Panc1 (cell line): ENCODE measurements at regions not wholly inside any gene's neighbourhood (a gene's known extent, or its start where the extent isn't known, plus 50 kb on each side); places are given as distances from the start of the nearest gene placed in this dataset.

Experiments
- ATAC-seq: fragments of 200-7000 bp; cut with Tn5 transposase; 2 replicates; pipeline ENCODE4 v1.9.1; 2020; ENCODE audit warnings: mild to moderate bottlenecking, moderate library complexity
- BruUV-seq: library from RNA; stranded (reverse); fragments of 400-500 nt; replicated peaks from 2 replicates; lab custom pipeline; 2021; lab: Mats Ljungman, UMichigan
- CTCF ChIA-PET: fragments of 300-600 bp; sonication (Branson Sonifier 250); formaldehyde crosslinking; loops from one replicate; lab custom pipeline; 2022; ENCODE audit warnings: antibody characterized with exemption; lab: Charles Lee
- POLR2A ChIA-PET: fragments of 300-600 bp; sonication (Branson Sonifier 250); formaldehyde crosslinking; loops from one replicate; lab custom pipeline; 2022; ENCODE audit warnings: antibody characterized with exemption; lab: Charles Lee
- DNase-seq: peaks from one replicate; pipeline ENCODE4 v3.0.0-alpha.2; 2010; ENCODE audit warnings: low read depth, low spot score
- H3K27ac ChIP-seq: 2 replicates; pipeline ENCODE4 v1.5.1; 2011; ENCODE audit warnings: mild to moderate bottlenecking, low read length, inconsistent platforms
- H3K27me3 ChIP-seq: fragments of 200-500 bp; sonication (Bioruptor generic); 2 replicates; pipeline ENCODE4 v1.6.0; 2014; ENCODE audit warnings: low read length, inconsistent platforms; ENCODE audit not compliant: control insufficient read depth, insufficient read depth
- H3K36me3 ChIP-seq: fragments of 200-500 bp; sonication (Bioruptor generic); 2 replicates; pipeline ENCODE4 v1.5.1; 2014; ENCODE audit warnings: inconsistent platforms, mild to moderate bottlenecking, low read length, moderate library complexity; ENCODE audit not compliant: control insufficient read depth, insufficient read depth
- H3K4me1 ChIP-seq: 2 replicates; pipeline ENCODE4 v1.5.1; 2011; ENCODE audit warnings: inconsistent platforms, mild to moderate bottlenecking, low read length, moderate library complexity; ENCODE audit not compliant: control insufficient read depth, insufficient read depth
- H3K4me3 ChIP-seq, 2 experiments: 2 replicates each; pipeline ENCODE4 v1.5.1; 2011 to 2012; ENCODE audit warnings: low read depth in 2 of 2, low read length in 2 of 2, mild to moderate bottlenecking in 2 of 2, inconsistent platforms in 1 of 2, moderate library complexity in 1 of 2
- H3K9me3 ChIP-seq: fragments of 200-500 bp; sonication (Bioruptor generic); 2 replicates; pipeline ENCODE4 v1.5.1; 2014; ENCODE audit warnings: low read depth, mild to moderate bottlenecking, inconsistent platforms, low read length, moderate library complexity; ENCODE audit not compliant: control insufficient read depth, insufficient read depth
- POLR2AphosphoS5 ChIP-seq: IDR thresholded peaks from 2 replicates; pipeline ENCODE4 v1.6.1; 2012; ENCODE audit warnings: mild to moderate bottlenecking, low read depth, low read length, moderate library complexity
- SIN3A ChIP-seq: IDR thresholded peaks from 2 replicates; pipeline ENCODE4 v1.6.1; 2012; ENCODE audit warnings: low read depth, mild to moderate bottlenecking, low read length, moderate library complexity, borderline replicate concordance; ENCODE audit not compliant: insufficient read depth
- TCF7L2 ChIP-seq: IDR thresholded peaks from 2 replicates; pipeline ENCODE4 v1.6.1; 2011; ENCODE audit warnings: mild to moderate bottlenecking, low read depth, low read length, inconsistent platforms
- in situ Hi-C: cut with HindIII; loops from 2 replicates; pipeline ENCODE4 v1.10.0; 2016; ENCODE audit warnings: low sequenced_read_pairs, low pct_unique_long_range_greater_than_20kb
- intact Hi-C: fragments of 100-400 bp; cut with micrococcal nuclease; formaldehyde crosslinking; loops from one replicate; pipeline ENCODE4 v1.10.0; 2022; ENCODE audit not compliant: unreplicated experiment
- TF ChIP-seq, protein P1 (sequence below), 2 experiments: IDR thresholded peaks; 2 replicates each; pipeline ENCODE4 v1.6.1; 2011 to 2012; ENCODE audit warnings: low read depth in 2 of 2, control low read depth in 1 of 2, low read length in 1 of 2, mild to moderate bottlenecking in 1 of 2, moderate library complexity in 1 of 2; ENCODE audit not compliant: insufficient read depth in 1 of 2
- TF ChIP-seq, protein P2 (sequence below): fragments of 450-650 bp; IDR thresholded peaks from 2 replicates; pipeline ENCODE4 v1.5.1; 2017; ENCODE audit warnings: mild to moderate bottlenecking

DNA sequence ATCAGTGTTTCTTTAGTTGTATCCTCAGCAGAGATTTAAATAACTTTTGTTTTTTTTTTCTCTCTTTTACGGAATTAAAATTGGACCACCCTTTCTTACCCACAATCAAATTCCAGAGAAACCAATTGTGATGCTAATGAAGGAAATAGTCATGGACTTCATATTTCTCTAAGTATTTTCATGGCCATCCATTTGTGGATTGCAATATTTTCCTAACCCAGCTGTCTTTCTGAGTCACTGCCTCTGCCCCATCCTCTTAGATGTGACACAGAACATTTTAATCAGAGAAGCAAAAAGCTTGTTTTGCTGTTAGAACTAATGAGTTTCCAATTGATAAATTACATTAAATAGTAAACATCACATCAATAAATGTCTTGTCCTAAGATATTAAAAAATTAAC lies 405.5 kb upstream of the ADGRB3 start:
- POLR2A ChIA-PET, result no interaction called here
- CTCF ChIA-PET, result no interaction called here
- TF ChIP-seq TCF7L2 (no peak), SIN3A (no peak), POLR2AphosphoS5 (no peak)
- TF ChIP-seq, protein P1, sequence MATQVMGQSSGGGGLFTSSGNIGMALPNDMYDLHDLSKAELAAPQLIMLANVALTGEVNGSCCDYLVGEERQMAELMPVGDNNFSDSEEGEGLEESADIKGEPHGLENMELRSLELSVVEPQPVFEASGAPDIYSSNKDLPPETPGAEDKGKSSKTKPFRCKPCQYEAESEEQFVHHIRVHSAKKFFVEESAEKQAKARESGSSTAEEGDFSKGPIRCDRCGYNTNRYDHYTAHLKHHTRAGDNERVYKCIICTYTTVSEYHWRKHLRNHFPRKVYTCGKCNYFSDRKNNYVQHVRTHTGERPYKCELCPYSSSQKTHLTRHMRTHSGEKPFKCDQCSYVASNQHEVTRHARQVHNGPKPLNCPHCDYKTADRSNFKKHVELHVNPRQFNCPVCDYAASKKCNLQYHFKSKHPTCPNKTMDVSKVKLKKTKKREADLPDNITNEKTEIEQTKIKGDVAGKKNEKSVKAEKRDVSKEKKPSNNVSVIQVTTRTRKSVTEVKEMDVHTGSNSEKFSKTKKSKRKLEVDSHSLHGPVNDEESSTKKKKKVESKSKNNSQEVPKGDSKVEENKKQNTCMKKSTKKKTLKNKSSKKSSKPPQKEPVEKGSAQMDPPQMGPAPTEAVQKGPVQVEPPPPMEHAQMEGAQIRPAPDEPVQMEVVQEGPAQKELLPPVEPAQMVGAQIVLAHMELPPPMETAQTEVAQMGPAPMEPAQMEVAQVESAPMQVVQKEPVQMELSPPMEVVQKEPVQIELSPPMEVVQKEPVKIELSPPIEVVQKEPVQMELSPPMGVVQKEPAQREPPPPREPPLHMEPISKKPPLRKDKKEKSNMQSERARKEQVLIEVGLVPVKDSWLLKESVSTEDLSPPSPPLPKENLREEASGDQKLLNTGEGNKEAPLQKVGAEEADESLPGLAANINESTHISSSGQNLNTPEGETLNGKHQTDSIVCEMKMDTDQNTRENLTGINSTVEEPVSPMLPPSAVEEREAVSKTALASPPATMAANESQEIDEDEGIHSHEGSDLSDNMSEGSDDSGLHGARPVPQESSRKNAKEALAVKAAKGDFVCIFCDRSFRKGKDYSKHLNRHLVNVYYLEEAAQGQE (IDR thresholded peaks at IDR 0.05; ENCODE audit: insufficient read depth in 1 of 2, low read depth in 2 of 2, low read length in 1 of 2), result no peak
- TF ChIP-seq, protein P2, sequence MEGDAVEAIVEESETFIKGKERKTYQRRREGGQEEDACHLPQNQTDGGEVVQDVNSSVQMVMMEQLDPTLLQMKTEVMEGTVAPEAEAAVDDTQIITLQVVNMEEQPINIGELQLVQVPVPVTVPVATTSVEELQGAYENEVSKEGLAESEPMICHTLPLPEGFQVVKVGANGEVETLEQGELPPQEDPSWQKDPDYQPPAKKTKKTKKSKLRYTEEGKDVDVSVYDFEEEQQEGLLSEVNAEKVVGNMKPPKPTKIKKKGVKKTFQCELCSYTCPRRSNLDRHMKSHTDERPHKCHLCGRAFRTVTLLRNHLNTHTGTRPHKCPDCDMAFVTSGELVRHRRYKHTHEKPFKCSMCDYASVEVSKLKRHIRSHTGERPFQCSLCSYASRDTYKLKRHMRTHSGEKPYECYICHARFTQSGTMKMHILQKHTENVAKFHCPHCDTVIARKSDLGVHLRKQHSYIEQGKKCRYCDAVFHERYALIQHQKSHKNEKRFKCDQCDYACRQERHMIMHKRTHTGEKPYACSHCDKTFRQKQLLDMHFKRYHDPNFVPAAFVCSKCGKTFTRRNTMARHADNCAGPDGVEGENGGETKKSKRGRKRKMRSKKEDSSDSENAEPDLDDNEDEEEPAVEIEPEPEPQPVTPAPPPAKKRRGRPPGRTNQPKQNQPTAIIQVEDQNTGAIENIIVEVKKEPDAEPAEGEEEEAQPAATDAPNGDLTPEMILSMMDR, result no peak
- H3K36me3 ChIP-seq, result no peaks in the 10 kb centered on the region
- no peaks in the 10 kb centered on the region for H3K4me1 ChIP-seq
- ATAC-seq (no peak), DNase-seq (no peak)
- H3K27ac ChIP-seq, result no peak overlapping the region
- in situ Hi-C loops, result no loop called here
- no TSS peak for BruUV-seq
- no peaks in the 10 kb centered on the region for H3K9me3 ChIP-seq
- intact Hi-C loops, result loop anchor here (10.0 kb wide), 1 partner anchor 1155 kb away; no protein-coding TSS in a partner anchor
- H3K4me3 ChIP-seq, result no peak overlapping the region
- H3K27me3 ChIP-seq, result no peaks in the 10 kb centered on the region

DNA sequence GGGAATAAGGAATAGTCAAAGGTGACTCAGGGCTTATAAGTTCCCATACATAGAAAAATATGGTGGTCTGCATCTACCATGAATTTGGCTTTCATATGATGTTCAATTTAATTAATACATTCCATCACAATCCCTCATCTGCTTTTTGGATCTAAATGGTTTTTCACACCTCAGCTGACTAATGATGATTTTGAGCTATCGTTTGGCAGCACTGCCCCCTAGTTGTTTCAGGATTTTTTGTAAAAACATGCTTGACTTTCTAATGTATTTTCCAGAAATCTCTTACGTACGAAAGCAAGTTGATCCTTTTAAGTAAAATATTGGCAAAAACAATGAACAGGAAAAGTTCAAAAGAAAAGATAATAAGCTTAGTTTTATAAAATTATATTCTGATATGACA lies 408.6 kb upstream of the ADGRB3 start:
- ATAC-seq (no peak), DNase-seq (no peak)
- Histone ChIP-seq H3K4me3 (no peak overlapping the region), H3K27me3 (no peaks in the 10 kb centered on the region), H3K36me3 (no peaks in the 10 kb centered on the region), H3K27ac (no peak overlapping the region), H3K4me1 (no peaks in the 10 kb centered on the region), H3K9me3 (no peaks in the 10 kb centered on the region)
- ChIA-PET CTCF (no interaction called here), POLR2A (no interaction called here)
- BruUV-seq, result no TSS peak
- TF ChIP-seq, protein P2, result peak; percentile 31; the same call in 1 of the 2 replicates
- no peak for TF ChIP-seq POLR2AphosphoS5
- in situ Hi-C loops, result no loop called here
- intact Hi-C loops, result loop anchor here (10.0 kb wide), 1 partner anchor 1152 kb away; no protein-coding TSS in a partner anchor
